SH-SY5Y (cell line): ENCODE measurements at regions not wholly inside any gene's neighbourhood (a gene's known extent, or its start where the extent isn't known, plus 50 kb on each side); places are given as distances from the start of the nearest gene placed in this dataset.

ENCODE experiments used
- GATA2 ChIP-seq: IDR thresholded peaks from 2 replicates; pipeline ENCODE4 v1.6.1; 2011; ENCODE audit warnings: mild to moderate bottlenecking, low read depth, low read length
- GATA3 ChIP-seq: IDR thresholded peaks from 2 replicates; pipeline ENCODE4 v1.6.1; 2011; ENCODE audit warnings: low read depth, mild to moderate bottlenecking, low read length, moderate library complexity

- TF ChIP-seq GATA3: no peak
- no peak for TF ChIP-seq GATA2
These were observed 229.9 kb downstream of the CXCL12 start for GRCh38 chr10:44154956-44155355.
